Loucy (cell line): ENCODE measurements at regions not wholly inside any gene's neighbourhood (a gene's known extent, or its start where the extent isn't known, plus 50 kb on each side); places are given as distances from the start of the nearest gene placed in this dataset.
A peak's percentile ranks its signal among the peaks of the same experiment; 100 is the strongest.

Experiments used
- H2AFZ ChIP-seq: fragments of 200-600 bp; sonication (generic); 2 replicates; pipeline ENCODE4 v1.6.0; 2016; ENCODE audit warnings: antibody characterized with exemption, mild to moderate bottlenecking, low read length, moderate library complexity
- H3F3A ChIP-seq: fragments of 200-600 bp; 2 replicates; pipeline ENCODE4 v1.6.0; 2016; ENCODE audit warnings: antibody characterized with exemption, low read depth, mild to moderate bottlenecking
- H3K27me3 ChIP-seq: fragments of 200-600 bp; sonication (generic); 2 replicates; pipeline ENCODE4 v1.6.1; 2014; ENCODE audit warnings: low read length, mild to moderate bottlenecking; ENCODE audit not compliant: insufficient read depth, poor library complexity, severe bottlenecking
- H3K36me3 ChIP-seq: fragments of 200-600 bp; sonication (generic); 2 replicates; pipeline ENCODE4 v1.6.1; 2016; ENCODE audit warnings: low read length; ENCODE audit not compliant: insufficient read depth
- H3K4me1 ChIP-seq: fragments of 200-600 bp; sonication (generic); 2 replicates; pipeline ENCODE4 v1.5.1; 2014; ENCODE audit warnings: low read length, mild to moderate bottlenecking; ENCODE audit not compliant: insufficient read depth, poor library complexity, severe bottlenecking
- H3K4me2 ChIP-seq: fragments of 200-600 bp; sonication (generic); 2 replicates; pipeline ENCODE4 v1.6.0; 2014; ENCODE audit warnings: antibody characterized with exemption, low read length, low read depth, mild to moderate bottlenecking; ENCODE audit not compliant: poor library complexity, severe bottlenecking
- H3K4me3 ChIP-seq: fragments of 200-600 bp; sonication (generic); 2 replicates; pipeline ENCODE4 v1.5.1; 2014; ENCODE audit warnings: low read length, mild to moderate bottlenecking, mixed read lengths; ENCODE audit not compliant: poor library complexity, severe bottlenecking
- H3K79me2 ChIP-seq: fragments of 200-600 bp; sonication (generic); 2 replicates; pipeline ENCODE4 v1.6.1; 2014; ENCODE audit warnings: low read length; ENCODE audit not compliant: insufficient read depth
- H3K9ac ChIP-seq: fragments of 200-600 bp; sonication (generic); 2 replicates; pipeline ENCODE4 v1.6.0; 2014; ENCODE audit warnings: mild to moderate bottlenecking, low read depth, low read length, moderate library complexity; ENCODE audit not compliant: poor library complexity, severe bottlenecking
- H3K9me2 ChIP-seq: fragments of 200-600 bp; sonication (generic); replicated peaks from 2 replicates; pipeline ENCODE4 v1.6.1; 2016; ENCODE audit warnings: low read depth, low read length, mixed read lengths
- H3K9me3 ChIP-seq: fragments of 200-600 bp; sonication (generic); 2 replicates; pipeline ENCODE4 v1.6.1; 2014; ENCODE audit warnings: mild to moderate bottlenecking, antibody characterized with exemption, low read length, low read depth; ENCODE audit not compliant: insufficient read depth
- H4K20me1 ChIP-seq: fragments of 200-600 bp; sonication (generic); 2 replicates; pipeline ENCODE4 v1.6.0; 2014; ENCODE audit warnings: antibody characterized with exemption, low read length, mild to moderate bottlenecking; ENCODE audit not compliant: insufficient read depth, poor library complexity, severe bottlenecking
- EZH2phosphoT487 ChIP-seq: fragments of 200-600 bp; IDR thresholded peaks from 2 replicates; pipeline ENCODE4 v1.6.1; 2018; ENCODE audit warnings: antibody characterized with exemption, mild to moderate bottlenecking, moderate library complexity, borderline replicate concordance
- TF ChIP-seq, protein P1 (sequence below): fragments of 200-600 bp; sonication (generic); conservative IDR thresholded peaks from 2 replicates; pipeline ENCODE4 v1.5.1; 2014; ENCODE audit warnings: mild to moderate bottlenecking, antibody characterized with exemption, low read length

DNA sequence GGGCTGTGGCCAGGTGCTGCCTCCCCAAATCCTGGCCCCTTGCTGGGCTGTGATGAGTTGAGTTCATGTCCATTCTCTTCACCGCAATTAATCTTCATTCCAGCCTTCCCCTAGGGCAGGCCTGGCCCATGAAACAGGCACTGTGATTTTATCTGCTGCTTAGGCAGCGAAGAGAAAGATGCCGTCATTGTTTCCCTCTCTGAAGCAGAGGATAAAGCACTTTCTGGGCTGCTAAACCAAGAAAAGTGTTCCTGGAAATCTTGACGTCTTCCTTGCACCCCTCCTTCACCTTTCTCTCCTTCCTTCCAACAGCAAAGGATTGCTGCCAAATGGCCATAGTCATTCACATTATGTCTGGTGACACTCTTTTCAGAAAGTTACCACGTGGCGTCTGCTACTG, 265.9 kb downstream of the ZEB1 start:
- no peaks in the 10 kb centered on the region for H3K27me3 ChIP-seq
- H3K9me3 ChIP-seq = no peaks in the 10 kb centered on the region
- H3K4me1 ChIP-seq = no peaks in the 10 kb centered on the region
- no peaks in the 10 kb centered on the region for H4K20me1 ChIP-seq
- no peaks in the 10 kb centered on the region for H3K9me2 ChIP-seq
- H3K79me2 ChIP-seq = no peaks in the 10 kb centered on the region
- H3K4me2 ChIP-seq = no peak overlapping the region
- no peak overlapping the region for H3K9ac ChIP-seq
- H3K4me3 ChIP-seq = no peak overlapping the region
- TF ChIP-seq, protein P1, sequence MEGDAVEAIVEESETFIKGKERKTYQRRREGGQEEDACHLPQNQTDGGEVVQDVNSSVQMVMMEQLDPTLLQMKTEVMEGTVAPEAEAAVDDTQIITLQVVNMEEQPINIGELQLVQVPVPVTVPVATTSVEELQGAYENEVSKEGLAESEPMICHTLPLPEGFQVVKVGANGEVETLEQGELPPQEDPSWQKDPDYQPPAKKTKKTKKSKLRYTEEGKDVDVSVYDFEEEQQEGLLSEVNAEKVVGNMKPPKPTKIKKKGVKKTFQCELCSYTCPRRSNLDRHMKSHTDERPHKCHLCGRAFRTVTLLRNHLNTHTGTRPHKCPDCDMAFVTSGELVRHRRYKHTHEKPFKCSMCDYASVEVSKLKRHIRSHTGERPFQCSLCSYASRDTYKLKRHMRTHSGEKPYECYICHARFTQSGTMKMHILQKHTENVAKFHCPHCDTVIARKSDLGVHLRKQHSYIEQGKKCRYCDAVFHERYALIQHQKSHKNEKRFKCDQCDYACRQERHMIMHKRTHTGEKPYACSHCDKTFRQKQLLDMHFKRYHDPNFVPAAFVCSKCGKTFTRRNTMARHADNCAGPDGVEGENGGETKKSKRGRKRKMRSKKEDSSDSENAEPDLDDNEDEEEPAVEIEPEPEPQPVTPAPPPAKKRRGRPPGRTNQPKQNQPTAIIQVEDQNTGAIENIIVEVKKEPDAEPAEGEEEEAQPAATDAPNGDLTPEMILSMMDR = no peak
- no peak for TF ChIP-seq EZH2phosphoT487
- no peaks in the 10 kb centered on the region for H3K36me3 ChIP-seq
- H3F3A ChIP-seq = no peaks in the 10 kb centered on the region
- no peak overlapping the region for H2AFZ ChIP-seq

DNA sequence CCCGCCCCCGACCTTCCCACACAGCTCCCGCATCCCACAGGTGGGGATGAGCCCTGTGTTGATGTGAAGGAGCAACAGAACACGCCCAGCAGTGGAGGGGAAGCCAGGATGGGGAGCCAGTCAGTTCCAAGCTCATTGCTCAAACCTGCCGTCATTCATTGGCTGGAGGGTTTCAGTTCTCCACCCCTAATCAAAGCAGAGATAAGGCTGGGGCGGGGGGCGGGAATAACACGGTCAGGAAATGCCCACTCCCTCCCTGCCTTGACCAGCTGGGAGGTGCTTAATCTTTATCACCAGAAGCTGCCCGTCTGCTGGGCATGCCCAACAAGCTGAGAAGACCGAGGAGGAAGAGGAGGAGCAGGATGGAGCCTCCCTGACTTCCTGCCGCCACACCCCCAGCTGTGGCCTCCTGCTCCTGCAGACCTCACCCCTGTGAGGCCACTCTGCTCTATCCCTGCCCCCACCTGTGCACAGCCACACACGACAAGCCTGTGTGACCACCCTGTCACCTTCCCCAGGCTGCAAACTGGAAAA, 265.1 kb downstream of the ZEB1 start:
- no peak overlapping the region for H3K9ac ChIP-seq
- H2AFZ ChIP-seq = peak overlapping the region; percentile 68
- no peaks in the 10 kb centered on the region for H3K79me2 ChIP-seq
- H3K9me3 ChIP-seq = no peaks in the 10 kb centered on the region
- no peaks in the 10 kb centered on the region for H3F3A ChIP-seq
- no peak overlapping the region for H3K4me3 ChIP-seq
- no peak for TF ChIP-seq EZH2phosphoT487
- TF ChIP-seq, protein P1 = no peak
- H3K4me2 ChIP-seq = no peak overlapping the region
- no peaks in the 10 kb centered on the region for H3K27me3 ChIP-seq
- peaks cover 2% of the 10 kb centered on the region for H3K4me1 ChIP-seq
- H4K20me1 ChIP-seq = no peaks in the 10 kb centered on the region
- H3K36me3 ChIP-seq = no peaks in the 10 kb centered on the region
- H3K9me2 ChIP-seq = no peaks in the 10 kb centered on the region

DNA sequence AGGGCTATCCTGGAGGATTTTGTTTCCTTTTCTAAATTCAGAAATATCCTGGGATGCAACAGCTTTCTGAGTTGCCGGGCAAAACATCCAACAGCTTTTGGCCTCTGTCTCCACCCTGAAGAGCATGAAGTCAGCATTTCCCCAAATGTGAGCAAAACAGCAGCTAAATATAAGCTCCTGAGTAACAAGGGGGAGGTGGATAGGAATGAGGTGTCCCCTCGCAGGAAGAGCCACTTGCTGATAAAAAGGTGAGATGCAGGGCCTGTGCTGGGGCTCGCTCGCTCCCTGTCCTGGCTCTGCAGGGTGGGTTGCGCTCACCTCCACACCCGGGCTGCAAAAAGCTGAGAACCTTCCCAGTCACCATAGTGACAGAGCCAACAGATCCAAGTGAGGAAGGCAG, 264.3 kb downstream of the ZEB1 start:
- H4K20me1 ChIP-seq = no peaks in the 10 kb centered on the region
- TF ChIP-seq, protein P1 = no peak
- no peak for TF ChIP-seq EZH2phosphoT487
- H3K9me3 ChIP-seq = no peaks in the 10 kb centered on the region
- H3F3A ChIP-seq = no peaks in the 10 kb centered on the region
- H3K4me3 ChIP-seq = no peak overlapping the region
- H3K36me3 ChIP-seq = no peaks in the 10 kb centered on the region
- no peaks in the 10 kb centered on the region for H3K27me3 ChIP-seq
- no peaks in the 10 kb centered on the region for H3K9me2 ChIP-seq
- H3K9ac ChIP-seq = no peak overlapping the region
- H3K4me2 ChIP-seq = no peak overlapping the region
- peaks cover 11% of the 10 kb centered on the region for H3K4me1 ChIP-seq
- no peak overlapping the region for H2AFZ ChIP-seq
- no peaks in the 10 kb centered on the region for H3K79me2 ChIP-seq
